ENCODE measurements at regions not wholly inside any gene's neighbourhood (a gene's known extent, or its start where the extent isn't known, plus 50 kb on each side); places are given as distances from the start of the nearest gene placed in this dataset.

DNA sequence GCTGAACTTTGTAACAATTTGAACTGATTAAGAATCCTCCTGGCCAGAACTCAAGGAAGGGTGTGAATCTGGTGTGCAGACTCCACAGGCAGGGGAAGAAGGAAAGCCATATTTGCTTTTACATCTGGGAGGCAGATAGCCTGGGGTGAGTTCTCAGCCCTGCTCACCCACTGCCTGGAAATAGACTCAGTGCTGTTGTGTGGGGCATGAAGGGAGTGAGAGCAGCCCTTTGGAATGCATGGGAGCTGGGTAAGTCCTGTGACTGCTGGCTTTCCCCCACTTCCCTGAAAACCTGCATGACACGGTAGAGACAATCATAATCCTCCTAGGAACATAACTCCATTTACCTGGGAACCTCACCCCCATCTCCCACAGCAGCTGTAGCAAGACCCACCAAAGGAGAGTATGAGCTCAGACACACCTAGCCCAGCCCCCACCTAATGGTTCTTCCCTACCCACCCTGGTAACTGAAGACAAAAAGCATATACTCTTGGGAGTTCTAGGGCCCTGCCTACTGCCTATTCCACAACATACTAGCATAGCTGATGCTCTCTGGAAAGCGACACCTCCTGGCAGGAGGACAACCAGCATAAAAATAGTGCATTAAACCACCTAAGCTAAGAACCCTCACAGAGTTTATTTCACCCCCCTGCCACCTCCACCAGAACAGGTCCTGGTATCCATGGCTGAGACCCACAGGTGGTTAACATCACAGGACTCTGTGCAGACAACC lies 59.3 kb upstream of the UBQLN2 start (continued):
- TF ChIP-seq SIN3A (IDR thresholded peaks at IDR 0.05; ENCODE audit: low read depth, low read length) = no peak
- TF ChIP-seq, protein P1, sequence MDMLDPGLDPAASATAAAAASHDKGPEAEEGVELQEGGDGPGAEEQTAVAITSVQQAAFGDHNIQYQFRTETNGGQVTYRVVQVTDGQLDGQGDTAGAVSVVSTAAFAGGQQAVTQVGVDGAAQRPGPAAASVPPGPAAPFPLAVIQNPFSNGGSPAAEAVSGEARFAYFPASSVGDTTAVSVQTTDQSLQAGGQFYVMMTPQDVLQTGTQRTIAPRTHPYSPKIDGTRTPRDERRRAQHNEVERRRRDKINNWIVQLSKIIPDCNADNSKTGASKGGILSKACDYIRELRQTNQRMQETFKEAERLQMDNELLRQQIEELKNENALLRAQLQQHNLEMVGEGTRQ (IDR thresholded peaks at IDR 0.05; ENCODE audit: borderline replicate concordance, low read depth, low read length) = no peak

DNA sequence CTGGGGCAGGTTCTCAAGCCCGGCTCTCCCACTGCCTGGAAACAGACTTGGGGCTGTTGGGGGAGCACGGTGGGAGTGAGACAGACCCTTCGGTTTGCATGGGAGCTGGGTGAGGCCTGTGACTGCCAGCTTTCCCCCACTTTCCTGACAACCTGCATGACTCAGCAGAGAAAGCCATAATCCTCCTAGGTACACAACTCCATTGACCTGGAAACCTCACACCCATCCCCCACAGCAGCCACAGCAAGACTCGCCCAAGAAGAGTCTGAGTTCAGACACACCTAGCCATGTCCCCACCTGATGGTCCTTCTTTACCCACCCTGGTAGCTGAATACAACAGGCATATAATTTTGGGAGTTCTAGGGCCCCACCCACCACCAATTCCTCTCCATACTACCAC lies 57.6 kb upstream of the UBQLN2 start:
- no peak for FAIRE-seq
- Histone ChIP-seq H3K79me2 (ENCODE audit: control insufficient read depth, insufficient read depth, low read length) (no peaks in the 10 kb centered on the region), H3K27me3 (replicated peaks in 1 of 2; ENCODE audit: control insufficient read depth in 2 of 2, insufficient read depth in 2 of 2, low read length in 1 of 2) (no peaks in the 10 kb centered on the region), H3K27ac (ENCODE audit: control insufficient read depth, insufficient read depth) (no peak overlapping the region), H3K36me3 (ENCODE audit: control insufficient read depth in 2 of 2, insufficient read depth in 2 of 2, low read length in 1 of 2) (no peaks in the 10 kb centered on the region), H2AFZ (ENCODE audit: control insufficient read depth, low read depth, low read length) (no peak overlapping the region), H4K20me1 (ENCODE audit: control insufficient read depth, insufficient read depth) (no peaks in the 10 kb centered on the region), H3K9me3 (replicated peaks; ENCODE audit: control insufficient read depth, insufficient read depth, low read length) (no peaks in the 10 kb centered on the region), H3K4me1 (ENCODE audit: control insufficient read depth, insufficient read depth, low read length) (no peaks in the 10 kb centered on the region), H3K4me3 (no peak overlapping the region), H3K4me2 (ENCODE audit: control insufficient read depth, insufficient read depth) (no peak overlapping the region), H3K9ac (ENCODE audit: control insufficient read depth, insufficient read depth, low read length) (no peak overlapping the region)
- RAD21 ChIA-PET (ENCODE audit: unreplicated experiment) = no interaction called here
- intact Hi-C loops (cut with micrococcal nuclease; ENCODE audit: unreplicated experiment) (no loop called here), in situ Hi-C loops (cut with MboI) (no loop called here)
- WGBS (ENCODE audit: insufficient coverage, insufficient replicate concordance, low lambda C conversion rate, missing lambda C conversion rate) = 3% methylated on average over 4 of the region's 4 CpGs
- CTCF ChIA-PET = no interaction called here
- POLR2A ChIA-PET = no interaction called here
- BruUV-seq (replicated peaks) = no TSS peak
- DNase-seq (ENCODE audit: low read depth, low spot score) = no peak
- no peak for ATAC-seq
- SMC1A ChIA-PET (ENCODE audit: uncharacterized antibody, unreplicated experiment) = no interaction called here
- TF ChIP-seq KAT2A (conservative IDR thresholded peaks at IDR 0.05; ENCODE audit: control insufficient read depth, low read depth, low read length) = no peak
- TF ChIP-seq, protein P2, sequence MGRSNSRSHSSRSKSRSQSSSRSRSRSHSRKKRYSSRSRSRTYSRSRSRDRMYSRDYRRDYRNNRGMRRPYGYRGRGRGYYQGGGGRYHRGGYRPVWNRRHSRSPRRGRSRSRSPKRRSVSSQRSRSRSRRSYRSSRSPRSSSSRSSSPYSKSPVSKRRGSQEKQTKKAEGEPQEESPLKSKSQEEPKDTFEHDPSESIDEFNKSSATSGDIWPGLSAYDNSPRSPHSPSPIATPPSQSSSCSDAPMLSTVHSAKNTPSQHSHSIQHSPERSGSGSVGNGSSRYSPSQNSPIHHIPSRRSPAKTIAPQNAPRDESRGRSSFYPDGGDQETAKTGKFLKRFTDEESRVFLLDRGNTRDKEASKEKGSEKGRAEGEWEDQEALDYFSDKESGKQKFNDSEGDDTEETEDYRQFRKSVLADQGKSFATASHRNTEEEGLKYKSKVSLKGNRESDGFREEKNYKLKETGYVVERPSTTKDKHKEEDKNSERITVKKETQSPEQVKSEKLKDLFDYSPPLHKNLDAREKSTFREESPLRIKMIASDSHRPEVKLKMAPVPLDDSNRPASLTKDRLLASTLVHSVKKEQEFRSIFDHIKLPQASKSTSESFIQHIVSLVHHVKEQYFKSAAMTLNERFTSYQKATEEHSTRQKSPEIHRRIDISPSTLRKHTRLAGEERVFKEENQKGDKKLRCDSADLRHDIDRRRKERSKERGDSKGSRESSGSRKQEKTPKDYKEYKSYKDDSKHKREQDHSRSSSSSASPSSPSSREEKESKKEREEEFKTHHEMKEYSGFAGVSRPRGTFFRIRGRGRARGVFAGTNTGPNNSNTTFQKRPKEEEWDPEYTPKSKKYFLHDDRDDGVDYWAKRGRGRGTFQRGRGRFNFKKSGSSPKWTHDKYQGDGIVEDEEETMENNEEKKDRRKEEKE (IDR thresholded peaks at IDR 0.05) = no peak
- no peak for TF ChIP-seq NRF1 (conservative IDR thresholded peaks at IDR 0.05; ENCODE audit: low read depth, low read length)
- TF ChIP-seq, protein P3, sequence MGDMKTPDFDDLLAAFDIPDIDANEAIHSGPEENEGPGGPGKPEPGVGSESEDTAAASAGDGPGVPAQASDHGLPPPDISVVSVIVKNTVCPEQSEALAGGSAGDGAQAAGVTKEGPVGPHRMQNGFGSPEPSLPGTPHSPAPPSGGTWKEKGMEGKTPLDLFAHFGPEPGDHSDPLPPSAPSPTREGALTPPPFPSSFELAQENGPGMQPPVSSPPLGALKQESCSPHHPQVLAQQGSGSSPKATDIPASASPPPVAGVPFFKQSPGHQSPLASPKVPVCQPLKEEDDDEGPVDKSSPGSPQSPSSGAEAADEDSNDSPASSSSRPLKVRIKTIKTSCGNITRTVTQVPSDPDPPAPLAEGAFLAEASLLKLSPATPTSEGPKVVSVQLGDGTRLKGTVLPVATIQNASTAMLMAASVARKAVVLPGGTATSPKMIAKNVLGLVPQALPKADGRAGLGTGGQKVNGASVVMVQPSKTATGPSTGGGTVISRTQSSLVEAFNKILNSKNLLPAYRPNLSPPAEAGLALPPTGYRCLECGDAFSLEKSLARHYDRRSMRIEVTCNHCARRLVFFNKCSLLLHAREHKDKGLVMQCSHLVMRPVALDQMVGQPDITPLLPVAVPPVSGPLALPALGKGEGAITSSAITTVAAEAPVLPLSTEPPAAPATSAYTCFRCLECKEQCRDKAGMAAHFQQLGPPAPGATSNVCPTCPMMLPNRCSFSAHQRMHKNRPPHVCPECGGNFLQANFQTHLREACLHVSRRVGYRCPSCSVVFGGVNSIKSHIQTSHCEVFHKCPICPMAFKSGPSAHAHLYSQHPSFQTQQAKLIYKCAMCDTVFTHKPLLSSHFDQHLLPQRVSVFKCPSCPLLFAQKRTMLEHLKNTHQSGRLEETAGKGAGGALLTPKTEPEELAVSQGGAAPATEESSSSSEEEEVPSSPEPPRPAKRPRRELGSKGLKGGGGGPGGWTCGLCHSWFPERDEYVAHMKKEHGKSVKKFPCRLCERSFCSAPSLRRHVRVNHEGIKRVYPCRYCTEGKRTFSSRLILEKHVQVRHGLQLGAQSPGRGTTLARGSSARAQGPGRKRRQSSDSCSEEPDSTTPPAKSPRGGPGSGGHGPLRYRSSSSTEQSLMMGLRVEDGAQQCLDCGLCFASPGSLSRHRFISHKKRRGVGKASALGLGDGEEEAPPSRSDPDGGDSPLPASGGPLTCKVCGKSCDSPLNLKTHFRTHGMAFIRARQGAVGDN (IDR thresholded peaks at IDR 0.05) = no peak
- TF ChIP-seq EP300 (IDR thresholded peaks at IDR 0.05; ENCODE audit: borderline replicate concordance in 1 of 2, control insufficient read depth in 1 of 2, low read depth in 2 of 2, low read length in 2 of 2) = no peak
- no peak for TF ChIP-seq SUPT20H (IDR thresholded peaks at IDR 0.05; ENCODE audit: borderline replicate concordance, control insufficient read depth, low read depth, low read length)
- TF ChIP-seq MXI1 (IDR thresholded peaks at IDR 0.05; ENCODE audit: low read depth, low read length) = no peak
- TF ChIP-seq HDAC2 (IDR thresholded peaks at IDR 0.05) = no peak

Measured in GM12878 (cell line).